B cell (primary cell): ENCODE measurements at regions not wholly inside any gene's neighbourhood (a gene's known extent, or its start where the extent isn't known, plus 50 kb on each side); places are given as distances from the start of the nearest gene placed in this dataset.

Experiments
- ATAC-seq: fragments of 200-7000 bp; cut with Tn5 transposase; one replicate; pipeline ENCODE4 v1.10.0; 2021; ENCODE audit warnings: low read depth, mild to moderate bottlenecking, moderate number of reproducible peaks, moderate library complexity
- CTCF ChIA-PET: fragments of 350-600 bp; sonication (Branson Sonifier 250); formaldehyde crosslinking; loops from one replicate; lab custom pipeline; 2021; ENCODE audit warnings: antibody characterized with exemption, inconsistent platforms; lab: Charles Lee
- POLR2A ChIA-PET: fragments of 350-600 bp; sonication (Branson Sonifier 250); formaldehyde crosslinking; loops from one replicate; lab custom pipeline; 2021; ENCODE audit warnings: antibody characterized with exemption; lab: Charles Lee
- DNase-seq: peaks from one replicate; pipeline ENCODE4 v3.0.0; 2013
- H2AFZ ChIP-seq: 2 replicates; pipeline ENCODE4 v1.6.1; 2012; ENCODE audit warnings: mild to moderate bottlenecking, low read depth, low read length; ENCODE audit not compliant: insufficient read depth, poor library complexity, severe bottlenecking
- H3K27ac ChIP-seq, 2 donors: 1 replicate in 1 of 2; 2 replicates in 1 of 2; pipeline ENCODE4 v1.5.1; 2012 to 2013; ENCODE audit warnings: low read length in 2 of 2, mild to moderate bottlenecking in 2 of 2, moderate library complexity in 1 of 2
- H3K27me3 ChIP-seq, 4 experiments: fragments of 200-600 bp in 1 of 4; sonication (generic) in 1 of 4; replicated peaks in 1 of 4; 1 replicate in 2 of 4; 2 replicates in 2 of 4; pipeline versions ENCODE4 v1.6.1 to v1.7.0; 2013 to 2016; ENCODE audit warnings: low read length in 3 of 4, mild to moderate bottlenecking in 2 of 4, mixed read lengths in 1 of 4, moderate library complexity in 1 of 4; ENCODE audit not compliant: insufficient read depth in 4 of 4, control insufficient read depth in 3 of 4; ENCODE audit errors: control extremely low read depth in 1 of 4
- H3K36me3 ChIP-seq, 2 experiments: replicated peaks in 1 of 2; 1 replicate in 1 of 2; 2 replicates in 1 of 2; pipeline versions ENCODE4 v1.6.1 to v1.7.1; 2013; ENCODE audit warnings: low read length in 1 of 2; ENCODE audit not compliant: insufficient read depth in 2 of 2, control insufficient read depth in 1 of 2; ENCODE audit errors: control extremely low read depth in 1 of 2, extremely low read depth in 1 of 2
- H3K4me1 ChIP-seq, 2 donors: fragments of 200-600 bp in 1 of 2; sonication (generic) in 1 of 2; 1 replicate in 1 of 2; 2 replicates in 1 of 2; pipeline versions ENCODE4 v1.5.1 to v1.6.1; 2013 to 2017; ENCODE audit warnings: low read length in 2 of 2; ENCODE audit not compliant: control insufficient read depth in 2 of 2, insufficient read depth in 2 of 2
- H3K4me2 ChIP-seq: replicated peaks from 2 replicates; pipeline ENCODE3; 2012; ENCODE audit warnings: mild to moderate bottlenecking, low read depth, low read length; ENCODE audit not compliant: poor library complexity, severe bottlenecking
- H3K4me3 ChIP-seq, 5 experiments: fragments of 200-600 bp in 1 of 5; sonication (generic) in 1 of 5; 1 replicate in 3 of 5; 2 replicates in 2 of 5; pipeline versions ENCODE4 v1.5.1 to v1.7.0; 2011 to 2016; ENCODE audit warnings: low read length in 4 of 5, mild to moderate bottlenecking in 4 of 5, low read depth in 2 of 5, control low read depth in 1 of 5, moderate library complexity in 1 of 5; ENCODE audit not compliant: insufficient read depth in 1 of 5; ENCODE audit errors: control extremely low read depth in 1 of 5, extremely low read depth in 1 of 5
- H3K79me2 ChIP-seq: fragments of 200-600 bp; sonication (generic); one replicate; pipeline ENCODE4 v1.6.0; 2016; ENCODE audit warnings: low read length; ENCODE audit not compliant: control insufficient read depth, insufficient read depth
- H3K9ac ChIP-seq: fragments of 200-600 bp; sonication (generic); 2 replicates; pipeline ENCODE4 v1.6.1; 2017; ENCODE audit warnings: mild to moderate bottlenecking, low read length, moderate library complexity
- H3K9me3 ChIP-seq, 3 donors: one replicate each; pipeline versions ENCODE4 v1.6.1 to v1.7.1; 2013; ENCODE audit warnings: low read length in 2 of 3; ENCODE audit not compliant: control insufficient read depth in 2 of 3, insufficient read depth in 1 of 3; ENCODE audit errors: control extremely low read depth in 1 of 3
- H4K20me1 ChIP-seq: 2 replicates; pipeline ENCODE4 v1.6.0; 2012; ENCODE audit warnings: mild to moderate bottlenecking, low read length; ENCODE audit not compliant: insufficient read depth, control insufficient read depth, poor library complexity, severe bottlenecking
- H3K27ac Mint-ChIP-seq: one replicate; pipeline ENCODE4 v1.8.0; 2021; ENCODE audit warnings: mixed read lengths
- H3K27me3 Mint-ChIP-seq: one replicate; pipeline ENCODE4 v1.8.0; 2021; ENCODE audit warnings: mixed read lengths
- H3K4me1 Mint-ChIP-seq: one replicate; pipeline ENCODE4 v1.8.0; 2021; ENCODE audit warnings: mixed read lengths
- H3K4me3 Mint-ChIP-seq: one replicate; pipeline ENCODE4 v1.8.0; 2021; ENCODE audit warnings: mixed read lengths
- H3K9me3 Mint-ChIP-seq: one replicate; pipeline ENCODE4 v1.8.0; 2022; ENCODE audit warnings: mixed read lengths; ENCODE audit not compliant: insufficient read depth
- EZH2 ChIP-seq: IDR thresholded peaks from 2 replicates; pipeline ENCODE4 v1.6.1; 2012; ENCODE audit warnings: borderline replicate concordance, low read depth, mild to moderate bottlenecking, moderate library complexity, low read length; ENCODE audit not compliant: insufficient read depth, poor library complexity, severe bottlenecking
- WGBS: methylation state at CpG from one replicate; pipeline ENCODE4 v1.1.5; 2013; ENCODE audit warnings: missing lambda C conversion rate; ENCODE audit not compliant: insufficient coverage; 5-methylcytosine and 5-hydroxymethylcytosine counted together
- intact Hi-C: fragments of 100-400 bp; cut with micrococcal nuclease; formaldehyde crosslinking; loops from one replicate; pipeline ENCODE4 v1.10.0; 2022
- TF ChIP-seq, protein P1 (sequence below): fragments of 200-600 bp; IDR thresholded peaks from one replicate; pipeline ENCODE4 v1.8.0; 2022; ENCODE audit warnings: antibody characterized with exemption, mild to moderate bottlenecking

DNA sequence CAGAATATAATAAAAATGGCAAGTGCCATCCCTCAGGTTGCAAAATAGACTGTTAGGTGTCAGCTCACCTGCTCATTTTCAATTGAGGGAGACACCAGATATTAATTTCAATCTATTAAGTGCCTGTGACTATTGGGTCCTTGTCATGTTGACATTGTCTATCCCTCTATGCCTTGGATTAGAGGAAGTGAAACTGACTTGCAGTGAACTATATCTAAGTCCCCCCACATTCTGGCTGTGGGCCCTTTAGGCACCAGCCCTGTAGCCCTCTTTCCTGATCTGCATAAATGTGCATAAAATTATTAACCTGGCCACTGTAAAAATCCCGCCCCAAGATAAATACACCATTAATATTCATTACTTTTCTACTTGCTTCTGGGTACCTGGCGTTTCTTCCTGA, 293.0 kb upstream of the CLNK start:
- Mint-ChIP-seq H3K9me3 (peaks cover 8% of the 10 kb centered on the region), H3K4me1 (peaks cover 42% of the 10 kb centered on the region), H3K27me3 (no peaks in the 10 kb centered on the region), H3K27ac (no peak overlapping the region), H3K4me3 (no peak overlapping the region)
- peaks cover 1 to 28% (median 22%) of the 10 kb centered on the region in 3 donors for H3K9me3 ChIP-seq
- DNase-seq, result peak; percentile 73
- no peak overlapping the region for H3K9ac ChIP-seq
- H3K79me2 ChIP-seq, result no peaks in the 10 kb centered on the region
- ChIA-PET POLR2A (no interaction called here), CTCF (no interaction called here)
- H4K20me1 ChIP-seq, result no peaks in the 10 kb centered on the region
- H3K27me3 ChIP-seq, result no peaks in the 10 kb centered on the region
- H3K4me1 ChIP-seq, result peaks cover 24 to 28% of the 10 kb centered on the region in 2 donors
- ATAC-seq, result peak; percentile 88
- H2AFZ ChIP-seq, result no peak overlapping the region
- WGBS, result 78% methylated on average over 2 of the region's 2 CpGs
- no peak overlapping the region for H3K4me3 ChIP-seq
- H3K36me3 ChIP-seq, result no peaks in the 10 kb centered on the region
- intact Hi-C loops, result no loop called here
- TF ChIP-seq EZH2, result no peak
- TF ChIP-seq, protein P1, sequence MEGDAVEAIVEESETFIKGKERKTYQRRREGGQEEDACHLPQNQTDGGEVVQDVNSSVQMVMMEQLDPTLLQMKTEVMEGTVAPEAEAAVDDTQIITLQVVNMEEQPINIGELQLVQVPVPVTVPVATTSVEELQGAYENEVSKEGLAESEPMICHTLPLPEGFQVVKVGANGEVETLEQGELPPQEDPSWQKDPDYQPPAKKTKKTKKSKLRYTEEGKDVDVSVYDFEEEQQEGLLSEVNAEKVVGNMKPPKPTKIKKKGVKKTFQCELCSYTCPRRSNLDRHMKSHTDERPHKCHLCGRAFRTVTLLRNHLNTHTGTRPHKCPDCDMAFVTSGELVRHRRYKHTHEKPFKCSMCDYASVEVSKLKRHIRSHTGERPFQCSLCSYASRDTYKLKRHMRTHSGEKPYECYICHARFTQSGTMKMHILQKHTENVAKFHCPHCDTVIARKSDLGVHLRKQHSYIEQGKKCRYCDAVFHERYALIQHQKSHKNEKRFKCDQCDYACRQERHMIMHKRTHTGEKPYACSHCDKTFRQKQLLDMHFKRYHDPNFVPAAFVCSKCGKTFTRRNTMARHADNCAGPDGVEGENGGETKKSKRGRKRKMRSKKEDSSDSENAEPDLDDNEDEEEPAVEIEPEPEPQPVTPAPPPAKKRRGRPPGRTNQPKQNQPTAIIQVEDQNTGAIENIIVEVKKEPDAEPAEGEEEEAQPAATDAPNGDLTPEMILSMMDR, result no peak
- peak overlapping the region; percentile 23 for H3K4me2 ChIP-seq
- no peak overlapping the region for H3K27ac ChIP-seq

DNA sequence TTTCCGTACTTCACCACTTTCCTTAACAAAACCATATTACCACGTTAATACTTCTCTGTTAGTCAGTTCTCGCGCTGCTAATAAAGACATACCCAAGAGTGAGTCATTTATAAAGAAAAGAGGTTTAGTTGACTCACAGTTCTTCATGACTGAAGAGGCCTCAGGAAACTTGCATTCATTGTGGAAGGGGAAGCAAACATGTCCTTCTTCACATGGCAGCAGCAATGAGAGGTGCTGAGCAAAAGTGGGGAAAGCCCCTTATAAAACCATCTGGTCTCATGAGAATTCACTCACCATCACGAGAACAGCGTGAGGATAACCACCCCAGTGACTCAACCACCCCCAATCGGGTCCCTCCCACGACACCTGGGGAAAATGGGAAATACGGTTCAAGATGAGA, 289.8 kb upstream of the CLNK start:
- Histone ChIP-seq H3K4me3 (no peak overlapping the region), H3K27ac (peak overlapping the region in 1 of 2 donors; percentile 60), H3K36me3 (no peaks in the 10 kb centered on the region), H3K9ac (no peak overlapping the region), H3K9me3 (peaks cover 2 to 28% (median 22%) of the 10 kb centered on the region in 3 donors), H3K4me1 (peaks cover 19 to 22% of the 10 kb centered on the region in 2 donors), H4K20me1 (no peaks in the 10 kb centered on the region), H3K79me2 (no peaks in the 10 kb centered on the region), H3K27me3 (no peaks in the 10 kb centered on the region), H3K4me2 (no peak overlapping the region), H2AFZ (no peak overlapping the region)
- peak; percentile 35 for ATAC-seq
- H3K27me3 Mint-ChIP-seq, result no peaks in the 10 kb centered on the region
- peak; percentile 58 for DNase-seq
- TF ChIP-seq EZH2, result no peak
- TF ChIP-seq, protein P1, result no peak
- CTCF ChIA-PET, result no interaction called here
- POLR2A ChIA-PET, result no interaction called here
- peak overlapping the region; percentile 29 for H3K27ac Mint-ChIP-seq
- H3K4me3 Mint-ChIP-seq, result no peak overlapping the region
- H3K4me1 Mint-ChIP-seq, result peaks cover 36% of the 10 kb centered on the region
- H3K9me3 Mint-ChIP-seq, result peaks cover 8% of the 10 kb centered on the region
- intact Hi-C loops, result no loop called here
- WGBS, result no CpG with 5 or more reads among the region's 9 CpGs
